DMS 273 (cell line): ENCODE measurements at regions not wholly inside any gene's neighbourhood (a gene's known extent, or its start where the extent isn't known, plus 50 kb on each side); places are given as distances from the start of the nearest gene placed in this dataset.
A peak's percentile ranks its signal among the peaks of the same experiment; 100 is the strongest.

ENCODE experiments used
- DNase-seq: peaks from one replicate; lab custom pipeline; 2025; ENCODE audit not compliant: unreplicated experiment; lab: John Stamatoyannopoulos, UW

GRCh38 chr2:103942199-103942598 is 911.7 kb upstream of the POU3F3 start:
- no peak for DNase-seq

GRCh38 chr2:103945083-103945482 is 908.8 kb upstream of the POU3F3 start:
- DNase-seq = no peak

- DNase-seq = peak; percentile 71
Measured at GRCh38 chr2:103959174-103960128, 894.5 kb upstream of the POU3F3 start.

- DNase-seq = no peak
Measured at GRCh38 chr2:103960129-103960513, 893.8 kb upstream of the POU3F3 start.

- DNase-seq = no peak
Measured at GRCh38 chr2:103960951-103961350, 893.0 kb upstream of the POU3F3 start.

GRCh38 chr2:103961862-103962261 is 892.1 kb upstream of the POU3F3 start:
- DNase-seq = no peak

- DNase-seq = no peak
Measured at GRCh38 chr2:103962670-103963069, 891.2 kb upstream of the POU3F3 start.

GRCh38 chr2:103963146-103963725 is 890.7 kb upstream of the POU3F3 start:
- no peak for DNase-seq

- DNase-seq = no peak
Measured at GRCh38 chr2:103977241-103977640, 876.7 kb upstream of the POU3F3 start.

- peak; percentile 1 for DNase-seq
Measured at GRCh38 chr2:103977668-103978067, 876.2 kb upstream of the POU3F3 start.

- no peak for DNase-seq
Measured at GRCh38 chr2:103980401-103980800, 873.5 kb upstream of the POU3F3 start.

- DNase-seq = no peak
Measured at GRCh38 chr2:103982691-103983090, 871.2 kb upstream of the POU3F3 start.

GRCh38 chr2:103986001-103986400 is 867.9 kb upstream of the POU3F3 start:
- peak; percentile 20 for DNase-seq

GRCh38 chr2:103991591-103991990 is 862.3 kb upstream of the POU3F3 start:
- DNase-seq = peak; percentile 22

GRCh38 chr2:104004821-104005220 is 849.1 kb upstream of the POU3F3 start:
- DNase-seq = no peak

GRCh38 chr2:104016801-104017200 is 837.1 kb upstream of the POU3F3 start:
- no peak for DNase-seq

- DNase-seq = no peak
Measured at GRCh38 chr2:104023306-104023705, 830.6 kb upstream of the POU3F3 start.

GRCh38 chr2:104023765-104024164 is 830.1 kb upstream of the POU3F3 start:
- no peak for DNase-seq

- no peak for DNase-seq
Measured at GRCh38 chr2:104025295-104025694, 828.6 kb upstream of the POU3F3 start.

- DNase-seq = no peak
Measured at GRCh38 chr2:104026725-104027124, 827.2 kb upstream of the POU3F3 start.

GRCh38 chr2:104027321-104027720 is 826.6 kb upstream of the POU3F3 start:
- no peak for DNase-seq

GRCh38 chr2:104028061-104028460 is 825.9 kb upstream of the POU3F3 start:
- peak; percentile 70 for DNase-seq
